ENCODE measurements at regions not wholly inside any gene's neighbourhood (a gene's known extent, or its start where the extent isn't known, plus 50 kb on each side); places are given as distances from the start of the nearest gene placed in this dataset.

DNA sequence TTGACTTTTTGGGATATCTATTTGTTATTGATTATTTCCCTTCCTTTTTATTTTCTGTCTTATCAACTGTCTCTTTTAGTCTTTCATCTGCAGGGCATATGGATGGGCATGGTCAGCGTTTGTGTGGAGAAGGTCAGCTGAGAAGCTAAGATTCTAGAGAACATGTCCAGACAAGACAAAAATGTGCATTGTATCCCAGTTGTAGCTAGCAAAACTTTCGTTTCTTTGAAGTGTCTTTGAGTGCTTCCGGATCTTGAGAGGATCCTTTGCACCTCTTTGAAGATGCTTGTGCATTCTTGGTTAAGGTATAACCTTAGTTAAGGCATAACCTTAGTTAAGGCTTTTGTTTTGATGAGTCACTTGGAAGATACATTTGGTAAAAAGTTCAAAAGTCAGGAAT lies 329.9 kb upstream of the LRRC4C start:
- no peak overlapping the region for H3K27ac ChIP-seq (ENCODE audit: low read depth, low read length)
- H3K9me3 ChIP-seq (ENCODE audit: control insufficient read depth, insufficient read depth, low read length) = no peaks in the 10 kb centered on the region; the same call in 1 of the 2 replicates
- H3K79me2 ChIP-seq (ENCODE audit: control insufficient read depth, low read length) = no peaks in the 10 kb centered on the region
- no peaks in the 10 kb centered on the region for H3K9me2 ChIP-seq (replicated peaks; ENCODE audit: control insufficient read depth, low read length)
- H3K27me3 ChIP-seq (ENCODE audit: control insufficient read depth, low read length) = no peaks in the 10 kb centered on the region
- no peak overlapping the region for H3K4me2 ChIP-seq (ENCODE audit: low read length)
- TF ChIP-seq, protein P1, sequence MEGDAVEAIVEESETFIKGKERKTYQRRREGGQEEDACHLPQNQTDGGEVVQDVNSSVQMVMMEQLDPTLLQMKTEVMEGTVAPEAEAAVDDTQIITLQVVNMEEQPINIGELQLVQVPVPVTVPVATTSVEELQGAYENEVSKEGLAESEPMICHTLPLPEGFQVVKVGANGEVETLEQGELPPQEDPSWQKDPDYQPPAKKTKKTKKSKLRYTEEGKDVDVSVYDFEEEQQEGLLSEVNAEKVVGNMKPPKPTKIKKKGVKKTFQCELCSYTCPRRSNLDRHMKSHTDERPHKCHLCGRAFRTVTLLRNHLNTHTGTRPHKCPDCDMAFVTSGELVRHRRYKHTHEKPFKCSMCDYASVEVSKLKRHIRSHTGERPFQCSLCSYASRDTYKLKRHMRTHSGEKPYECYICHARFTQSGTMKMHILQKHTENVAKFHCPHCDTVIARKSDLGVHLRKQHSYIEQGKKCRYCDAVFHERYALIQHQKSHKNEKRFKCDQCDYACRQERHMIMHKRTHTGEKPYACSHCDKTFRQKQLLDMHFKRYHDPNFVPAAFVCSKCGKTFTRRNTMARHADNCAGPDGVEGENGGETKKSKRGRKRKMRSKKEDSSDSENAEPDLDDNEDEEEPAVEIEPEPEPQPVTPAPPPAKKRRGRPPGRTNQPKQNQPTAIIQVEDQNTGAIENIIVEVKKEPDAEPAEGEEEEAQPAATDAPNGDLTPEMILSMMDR (IDR thresholded peaks at IDR 0.05; ENCODE audit: low read depth, low read length, poor library complexity, severe bottlenecking) = no peak
- TF ChIP-seq EZH2phosphoT487 (IDR thresholded peaks at IDR 0.05; ENCODE audit: borderline replicate concordance, low read length) = no peak
- no peaks in the 10 kb centered on the region for H3F3A ChIP-seq (ENCODE audit: control insufficient read depth, insufficient read depth)
- no peaks in the 10 kb centered on the region for H3K36me3 ChIP-seq (ENCODE audit: control insufficient read depth, low read length)
- no peak overlapping the region for H3K4me3 ChIP-seq (ENCODE audit: low read length)
- no peaks in the 10 kb centered on the region for H3K4me1 ChIP-seq (ENCODE audit: control insufficient read depth, low read length)
- H4K20me1 ChIP-seq (ENCODE audit: control insufficient read depth, insufficient read depth, low read depth, low read length) = no peaks in the 10 kb centered on the region

DNA sequence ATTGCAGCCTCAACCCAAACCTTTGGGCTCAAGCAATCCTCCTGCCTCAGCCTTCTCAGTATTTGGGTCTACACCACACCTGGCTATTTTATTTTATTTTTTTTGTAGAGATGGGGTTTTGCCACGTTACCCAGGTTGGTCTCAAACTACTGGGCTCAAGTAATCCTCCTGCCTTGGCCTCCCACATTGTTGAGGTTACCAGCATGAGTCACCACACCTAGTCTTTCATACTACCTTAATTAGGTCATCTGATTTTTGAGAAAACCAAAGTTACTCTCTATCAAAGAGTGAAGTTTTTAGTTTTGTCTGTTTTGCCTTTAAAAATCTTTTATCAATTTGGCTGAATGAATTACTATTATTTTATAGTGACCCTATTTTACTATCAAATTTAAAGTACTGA lies 335.6 kb upstream of the LRRC4C start:
- H4K20me1 ChIP-seq (ENCODE audit: control insufficient read depth, insufficient read depth, low read depth, low read length) = no peaks in the 10 kb centered on the region
- no peaks in the 10 kb centered on the region for H3K36me3 ChIP-seq (ENCODE audit: control insufficient read depth, low read length)
- no peaks in the 10 kb centered on the region for H3K9me2 ChIP-seq (replicated peaks; ENCODE audit: control insufficient read depth, low read length)
- no peaks in the 10 kb centered on the region for H3K79me2 ChIP-seq (ENCODE audit: control insufficient read depth, low read length)
- no peaks in the 10 kb centered on the region for H3F3A ChIP-seq (ENCODE audit: control insufficient read depth, insufficient read depth)
- TF ChIP-seq, protein P1 (IDR thresholded peaks at IDR 0.05; ENCODE audit: low read depth, low read length, poor library complexity, severe bottlenecking) = no peak
- no peak for TF ChIP-seq EZH2phosphoT487 (IDR thresholded peaks at IDR 0.05; ENCODE audit: borderline replicate concordance, low read length)
- H3K4me2 ChIP-seq (ENCODE audit: low read length) = no peak overlapping the region
- no peak overlapping the region for H3K27ac ChIP-seq (ENCODE audit: low read depth, low read length)
- H3K4me3 ChIP-seq (ENCODE audit: low read length) = no peak overlapping the region
- H3K4me1 ChIP-seq (ENCODE audit: control insufficient read depth, low read length) = no peaks in the 10 kb centered on the region
- H3K27me3 ChIP-seq (ENCODE audit: control insufficient read depth, low read length) = no peaks in the 10 kb centered on the region
- no peaks in the 10 kb centered on the region for H3K9me3 ChIP-seq (ENCODE audit: control insufficient read depth, insufficient read depth, low read length)

DNA sequence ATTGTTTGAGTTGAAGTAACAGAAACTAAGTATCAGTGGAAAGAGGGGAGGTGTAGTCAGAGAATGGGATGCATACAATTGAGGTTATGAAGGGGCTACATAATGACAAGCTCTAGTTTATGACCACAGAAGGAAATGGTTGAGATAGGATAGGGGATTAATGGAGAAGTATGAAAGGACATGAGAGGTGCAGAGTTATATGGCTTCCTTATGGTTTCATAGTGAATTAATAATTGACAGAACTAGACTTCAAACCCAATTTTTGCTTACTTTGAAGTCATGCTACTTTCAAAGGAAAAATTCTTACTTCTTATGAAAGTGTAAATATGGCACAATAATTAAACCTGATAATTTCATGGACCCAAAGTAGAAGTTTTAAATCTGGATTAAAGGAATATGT lies 340.3 kb upstream of the LRRC4C start:
- TF ChIP-seq EZH2phosphoT487 (IDR thresholded peaks at IDR 0.05; ENCODE audit: borderline replicate concordance, low read length) = no peak
- TF ChIP-seq, protein P1 (IDR thresholded peaks at IDR 0.05; ENCODE audit: low read depth, low read length, poor library complexity, severe bottlenecking) = no peak
- Histone ChIP-seq H3K9me2 (replicated peaks; ENCODE audit: control insufficient read depth, low read length) (no peaks in the 10 kb centered on the region), H4K20me1 (ENCODE audit: control insufficient read depth, insufficient read depth, low read depth, low read length) (no peaks in the 10 kb centered on the region), H3K36me3 (ENCODE audit: control insufficient read depth, low read length) (no peaks in the 10 kb centered on the region), H3K4me1 (ENCODE audit: control insufficient read depth, low read length) (no peaks in the 10 kb centered on the region), H3K27me3 (ENCODE audit: control insufficient read depth, low read length) (no peaks in the 10 kb centered on the region), H3F3A (ENCODE audit: control insufficient read depth, insufficient read depth) (no peaks in the 10 kb centered on the region), H3K4me3 (ENCODE audit: low read length) (no peak overlapping the region), H3K9me3 (ENCODE audit: control insufficient read depth, insufficient read depth, low read length) (no peaks in the 10 kb centered on the region), H3K4me2 (ENCODE audit: low read length) (no peak overlapping the region), H3K27ac (ENCODE audit: low read depth, low read length) (no peak overlapping the region), H3K79me2 (ENCODE audit: control insufficient read depth, low read length) (no peaks in the 10 kb centered on the region)

DNA sequence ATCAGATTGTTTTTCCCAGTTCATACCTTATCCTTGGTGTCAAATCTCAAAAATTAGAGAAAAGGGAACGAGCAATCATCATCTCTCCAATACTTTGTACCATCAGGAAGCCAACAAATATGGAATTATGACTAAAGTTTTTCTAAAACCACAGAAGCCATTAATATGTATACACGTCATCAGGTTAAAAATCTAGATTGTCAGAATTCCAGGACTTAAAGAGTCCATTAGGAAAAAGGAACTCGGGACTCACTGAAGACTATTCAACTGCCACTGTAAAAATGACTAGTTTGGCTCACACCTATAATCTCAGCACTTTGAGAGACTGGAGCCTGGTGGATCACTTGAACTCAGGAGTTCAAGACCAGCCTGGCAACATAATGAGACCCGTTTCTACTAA lies 344.4 kb upstream of the LRRC4C start:
- no peaks in the 10 kb centered on the region for H3F3A ChIP-seq (ENCODE audit: control insufficient read depth, insufficient read depth)
- no peaks in the 10 kb centered on the region for H3K9me3 ChIP-seq (ENCODE audit: control insufficient read depth, insufficient read depth, low read length)
- no peak overlapping the region for H3K27ac ChIP-seq (ENCODE audit: low read depth, low read length)
- H3K9me2 ChIP-seq (replicated peaks; ENCODE audit: control insufficient read depth, low read length) = no peaks in the 10 kb centered on the region
- H3K4me1 ChIP-seq (ENCODE audit: control insufficient read depth, low read length) = no peaks in the 10 kb centered on the region
- H3K36me3 ChIP-seq (ENCODE audit: control insufficient read depth, low read length) = no peaks in the 10 kb centered on the region
- no peak overlapping the region for H3K4me3 ChIP-seq (ENCODE audit: low read length)
- no peaks in the 10 kb centered on the region for H4K20me1 ChIP-seq (ENCODE audit: control insufficient read depth, insufficient read depth, low read depth, low read length)
- H3K79me2 ChIP-seq (ENCODE audit: control insufficient read depth, low read length) = no peaks in the 10 kb centered on the region
- no peak overlapping the region for H3K4me2 ChIP-seq (ENCODE audit: low read length)
- no peak for TF ChIP-seq EZH2phosphoT487 (IDR thresholded peaks at IDR 0.05; ENCODE audit: borderline replicate concordance, low read length)
- TF ChIP-seq, protein P1 (IDR thresholded peaks at IDR 0.05; ENCODE audit: low read depth, low read length, poor library complexity, severe bottlenecking) = no peak
- no peaks in the 10 kb centered on the region for H3K27me3 ChIP-seq (ENCODE audit: control insufficient read depth, low read length)

Data from DOHH2 (cell line).